SK-N-SH treated with all-trans-retinoic acid at 6 μM for 48 hours (cell line): ENCODE measurements at regions not wholly inside any gene's neighbourhood (a gene's known extent, or its start where the extent isn't known, plus 50 kb on each side); places are given as distances from the start of the nearest gene placed in this dataset.

Experiments
- ATAC-seq: fragments of 200-7000 bp; cut with Tn5 transposase; 3 replicates; pipeline ENCODE4 v1.9.1; 2020; ENCODE audit warnings: mild to moderate bottlenecking, moderate library complexity
- ARNTL ChIP-seq: fragments of 450-650 bp; formaldehyde crosslinking; IDR thresholded peaks from 2 replicates; pipeline ENCODE4 v1.5.0; 2020; ENCODE audit warnings: low read depth, mild to moderate bottlenecking, moderate library complexity, borderline replicate concordance
- BACH2 ChIP-seq: fragments of 250-450 bp; sonication (Bioruptor Pico); IDR thresholded peaks from 2 replicates; pipeline ENCODE4 v1.9.0; 2021; ENCODE audit warnings: mild to moderate bottlenecking, borderline replicate concordance
- CREB5 ChIP-seq: fragments of 250-450 bp; sonication (Bioruptor Pico); IDR thresholded peaks from 2 replicates; pipeline ENCODE4 v1.5.1; 2020; ENCODE audit warnings: low read depth, mild to moderate bottlenecking, moderate library complexity
- CSDC2 ChIP-seq: fragments of 250-450 bp; sonication (Bioruptor Pico); IDR thresholded peaks from 2 replicates; pipeline ENCODE4 v1.5.0; 2020; ENCODE audit warnings: mild to moderate bottlenecking, moderate library complexity
- CSRNP3 ChIP-seq: fragments of 250-450 bp; sonication (Bioruptor Pico); IDR thresholded peaks from 2 replicates; pipeline ENCODE4 v1.5.1; 2021; ENCODE audit warnings: mild to moderate bottlenecking, moderate library complexity
- ESRRG ChIP-seq: fragments of 250-450 bp; sonication (Bioruptor Pico); IDR thresholded peaks from 2 replicates; pipeline ENCODE4 v1.6.1; 2021; ENCODE audit warnings: mild to moderate bottlenecking
- GLIS3 ChIP-seq: fragments of 250-450 bp; sonication (Bioruptor Pico); IDR thresholded peaks from 2 replicates; pipeline ENCODE4 v1.5.0; 2020; ENCODE audit warnings: mild to moderate bottlenecking, moderate library complexity
- ISL1 ChIP-seq: fragments of 250-450 bp; sonication (Bioruptor Pico); IDR thresholded peaks from 2 replicates; pipeline ENCODE4 v2.1.2; 2022; ENCODE audit warnings: mild to moderate bottlenecking, moderate library complexity
- OSR1 ChIP-seq: fragments of 250-450 bp; sonication (Bioruptor Pico); IDR thresholded peaks from 2 replicates; pipeline ENCODE4 v1.8.0; 2022; ENCODE audit warnings: moderate library complexity, mild to moderate bottlenecking, inconsistent platforms
- PATZ1 ChIP-seq: fragments of 250-450 bp; sonication (Bioruptor Pico); IDR thresholded peaks from 2 replicates; pipeline ENCODE4 v1.8.0; 2020; ENCODE audit warnings: mild to moderate bottlenecking, moderate library complexity, borderline replicate concordance
- POU6F1 ChIP-seq: fragments of 250-450 bp; sonication (Bioruptor Pico); IDR thresholded peaks from 2 replicates; pipeline ENCODE4 v1.8.0; 2021; ENCODE audit warnings: low read depth, mild to moderate bottlenecking, moderate library complexity, borderline replicate concordance
- PPARA ChIP-seq: fragments of 250-450 bp; sonication (Bioruptor Pico); IDR thresholded peaks from 2 replicates; pipeline ENCODE4 v1.5.0; 2020; ENCODE audit warnings: mild to moderate bottlenecking, borderline replicate concordance
- RARB ChIP-seq: fragments of 250-450 bp; sonication (Bioruptor Pico); IDR thresholded peaks from 2 replicates; pipeline ENCODE4 v1.8.0; 2021; ENCODE audit warnings: mild to moderate bottlenecking, moderate library complexity
- SNAI2 ChIP-seq: fragments of 250-450 bp; sonication (Bioruptor Pico); IDR thresholded peaks from 2 replicates; pipeline ENCODE4 v1.5.0; 2020; ENCODE audit warnings: mild to moderate bottlenecking, moderate library complexity
- TCF4 ChIP-seq: fragments of 250-450 bp; sonication (Bioruptor Pico); IDR thresholded peaks from 2 replicates; pipeline ENCODE4 v1.8.0; 2021; ENCODE audit warnings: mild to moderate bottlenecking, moderate library complexity, borderline replicate concordance
- TOX ChIP-seq: fragments of 250-450 bp; sonication (Bioruptor Pico); IDR thresholded peaks from 2 replicates; pipeline ENCODE4 v1.8.0; 2021; ENCODE audit warnings: mild to moderate bottlenecking, moderate library complexity, borderline replicate concordance
- TSHZ2 ChIP-seq: fragments of 250-450 bp; sonication (Bioruptor Pico); IDR thresholded peaks from 2 replicates; pipeline ENCODE4 v1.5.0; 2020; ENCODE audit warnings: mild to moderate bottlenecking, moderate library complexity
- ZFP3 ChIP-seq: fragments of 250-450 bp; sonication (Bioruptor Pico); IDR thresholded peaks from 2 replicates; pipeline ENCODE4 v1.5.0; 2020; ENCODE audit warnings: mild to moderate bottlenecking, moderate library complexity
- ZFP30 ChIP-seq: fragments of 450-650 bp; formaldehyde crosslinking; IDR thresholded peaks from 2 replicates; pipeline ENCODE4 v1.5.0; 2022; ENCODE audit warnings: mild to moderate bottlenecking, moderate library complexity
- ZNF70 ChIP-seq: fragments of 450-650 bp; formaldehyde crosslinking; IDR thresholded peaks from 2 replicates; pipeline ENCODE4 v1.5.0; 2020; ENCODE audit warnings: mild to moderate bottlenecking, moderate library complexity

GRCh38 chr2:221810245-221810644, 238.1 kb upstream of the EPHA4 start:
- TF ChIP-seq SNAI2 (CRISPR knock-in tag), result no peak
- TF ChIP-seq CSRNP3, result no peak
- TF ChIP-seq POU6F1 (CRISPR knock-in tag), result no peak
- no peak for TF ChIP-seq CSDC2
- no peak for TF ChIP-seq PPARA (CRISPR knock-in tag)
- TF ChIP-seq ESRRG, result no peak
- no peak for TF ChIP-seq ARNTL (CRISPR knock-in tag)
- no peak for TF ChIP-seq TCF4
- TF ChIP-seq ZNF70 (CRISPR knock-in tag), result no peak
- no peak for TF ChIP-seq TOX (CRISPR knock-in tag)
- no peak for TF ChIP-seq TSHZ2 (CRISPR knock-in tag)
- TF ChIP-seq ZFP30 (CRISPR knock-in tag), result no peak
- TF ChIP-seq ZFP3, result no peak
- TF ChIP-seq BACH2, result no peak
- no peak for TF ChIP-seq OSR1 (CRISPR knock-in tag)
- TF ChIP-seq GLIS3 (CRISPR knock-in tag), result no peak
- TF ChIP-seq, all 23 proteins: peak for 0
- no peak for ATAC-seq

- no peak for TF ChIP-seq BACH2
- no peak for TF ChIP-seq ISL1 (CRISPR knock-in tag)
- no peak for TF ChIP-seq OSR1 (CRISPR knock-in tag)
- no peak for TF ChIP-seq ARNTL (CRISPR knock-in tag)
- TF ChIP-seq ZFP3, result no peak
- TF ChIP-seq TOX (CRISPR knock-in tag), result no peak
- TF ChIP-seq ESRRG, result no peak
- TF ChIP-seq POU6F1 (CRISPR knock-in tag), result no peak
- no peak for ATAC-seq
Observed at GRCh38 chr2:221808488-221808887, 236.4 kb upstream of the EPHA4 start.

GRCh38 chr2:221807706-221808105, 235.6 kb upstream of the EPHA4 start:
- ATAC-seq, result no peak

GRCh38 chr2:221802089-221802488, 230.0 kb upstream of the EPHA4 start:
- ATAC-seq, result no peak
- TF ChIP-seq POU6F1 (CRISPR knock-in tag) (no peak), GLIS3 (CRISPR knock-in tag) (no peak), RARB (no peak), ESRRG (no peak), ZNF70 (CRISPR knock-in tag) (no peak), OSR1 (CRISPR knock-in tag) (no peak), PATZ1 (CRISPR knock-in tag) (no peak), ARNTL (CRISPR knock-in tag) (no peak), ZFP3 (no peak), ZFP30 (CRISPR knock-in tag) (no peak)

More at GRCh38 chr2:221807706-221808105, 235.6 kb upstream of the EPHA4 start:
- TF ChIP-seq CREB5 (CRISPR knock-in tag) (no peak), TOX (CRISPR knock-in tag) (no peak), ARNTL (CRISPR knock-in tag) (no peak), SNAI2 (CRISPR knock-in tag) (no peak), CSDC2 (no peak), BACH2 (no peak)
